GM12891 (cell line): ENCODE measurements at regions not wholly inside any gene's neighbourhood (a gene's known extent, or its start where the extent isn't known, plus 50 kb on each side); places are given as distances from the start of the nearest gene placed in this dataset.
A peak's percentile ranks its signal among the peaks of the same experiment; 100 is the strongest.

Source experiments
- DNase-seq: peaks from one replicate; pipeline ENCODE4 v3.0.0; 2011; ENCODE audit warnings: low spot score; ENCODE audit not compliant: insufficient read length
- FAIRE-seq: peaks from 2 replicates; lab custom pipeline; 2011; peaks lifted over from hg19 to GRCh38; lab: Jason Lieb, UNC
- PAX5 ChIP-seq: IDR thresholded peaks from 2 replicates; pipeline ENCODE4 v1.6.1; 2011; ENCODE audit warnings: low read length, moderate library complexity, mild to moderate bottlenecking; ENCODE audit not compliant: insufficient read depth, severe bottlenecking
- POLR2A ChIP-seq: IDR thresholded peaks from 2 replicates; pipeline ENCODE4 v1.6.1; 2011; ENCODE audit warnings: low read depth, low read length, control low read depth
- POLR2AphosphoS5 ChIP-seq: IDR thresholded peaks from 2 replicates; pipeline ENCODE4 v1.6.1; 2011; ENCODE audit warnings: low read depth, low read length, control low read depth
- POU2F2 ChIP-seq: IDR thresholded peaks from 2 replicates; pipeline ENCODE4 v1.6.1; 2011; ENCODE audit warnings: low read depth, mild to moderate bottlenecking, control low read depth, low read length, moderate library complexity
- SPI1 ChIP-seq: IDR thresholded peaks from 2 replicates; pipeline ENCODE4 v1.6.1; 2011; ENCODE audit warnings: low read depth, low read length, control low read depth
- TAF1 ChIP-seq: IDR thresholded peaks from 2 replicates; pipeline ENCODE4 v1.6.1; 2011; ENCODE audit warnings: low read depth, low read length, control low read depth

DNA sequence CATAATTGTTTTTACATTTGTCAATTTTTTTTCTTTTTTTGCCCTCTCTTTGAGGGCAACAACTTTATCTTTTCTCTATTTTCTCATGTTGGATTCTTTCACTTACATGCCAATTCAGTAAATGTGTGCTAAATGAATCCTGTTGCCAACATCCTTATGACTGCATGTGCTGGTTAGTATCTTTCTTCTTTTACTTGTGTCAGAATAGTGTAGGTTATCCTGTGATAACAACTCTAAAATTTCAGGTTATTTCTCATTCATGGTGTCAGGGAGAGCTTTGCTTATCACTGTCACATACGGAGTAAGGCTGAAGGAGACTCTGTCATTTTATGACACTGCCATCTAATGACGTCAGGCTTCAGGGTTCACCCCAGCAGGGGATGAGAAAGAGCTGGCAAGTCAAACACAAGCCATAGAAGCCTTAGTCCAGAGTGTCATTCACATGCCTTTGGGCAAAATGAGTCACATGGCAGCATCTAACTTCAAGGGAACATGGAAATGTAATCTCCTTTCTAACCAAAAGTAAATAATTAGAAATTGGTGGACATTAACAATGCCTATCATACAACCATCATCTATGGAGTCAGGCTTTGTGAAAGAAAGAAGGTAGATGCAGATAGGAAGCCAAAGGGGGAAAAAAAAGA lies 242.5 kb upstream of the ATP2B1 start:
- DNase-seq (no peak), FAIRE-seq (peak; percentile 48)
- TF ChIP-seq POLR2A (no peak), POU2F2 (no peak), SPI1 (no peak), TAF1 (no peak), PAX5 (no peak)

DNA sequence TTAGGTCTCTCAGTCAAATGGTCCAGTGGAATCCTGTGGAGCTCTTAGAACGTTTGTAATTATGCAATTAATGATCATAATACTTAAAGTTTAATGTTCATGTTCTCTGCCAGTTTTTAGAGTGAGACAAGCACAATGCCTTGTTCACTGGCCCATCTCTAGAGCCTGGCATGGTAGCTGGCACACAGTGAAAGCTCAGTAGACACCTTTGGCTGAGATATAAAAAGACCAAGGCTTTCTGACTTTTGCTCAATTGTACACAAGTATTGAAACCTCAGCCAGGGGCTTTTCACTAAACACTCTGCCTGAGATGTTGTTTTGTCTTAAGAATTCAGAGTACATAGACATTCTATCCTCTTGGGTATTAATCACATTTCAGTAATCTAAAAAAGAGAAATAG lies 241.8 kb upstream of the ATP2B1 start:
- TF ChIP-seq POLR2AphosphoS5 = no peak
- TF ChIP-seq SPI1 = no peak
- TF ChIP-seq TAF1 = no peak
- DNase-seq = no peak
- no peak for FAIRE-seq

- FAIRE-seq (peak; percentile 95), DNase-seq (no peak)
- no peak for TF ChIP-seq POU2F2
- no peak for TF ChIP-seq POLR2AphosphoS5
- TF ChIP-seq SPI1 = no peak
- TF ChIP-seq TAF1 = no peak
- no peak for TF ChIP-seq POLR2A
- TF ChIP-seq PAX5 = no peak
Measured at GRCh38 chr12:89949457-89950195, 241.0 kb upstream of the ATP2B1 start.

GRCh38 chr12:89948271-89949175 lies 239.9 kb upstream of the ATP2B1 start:
- DNase-seq (no peak), FAIRE-seq (no peak)
- TF ChIP-seq POLR2AphosphoS5 (no peak), PAX5 (no peak)

- TF ChIP-seq POU2F2 = no peak
- no peak for TF ChIP-seq SPI1
- no peak for TF ChIP-seq PAX5
- no peak for TF ChIP-seq POLR2A
- no peak for TF ChIP-seq TAF1
- no peak for TF ChIP-seq POLR2AphosphoS5
- DNase-seq (no peak), FAIRE-seq (no peak)
Measured at GRCh38 chr12:89947437-89948270, 239.0 kb upstream of the ATP2B1 start.

DNA sequence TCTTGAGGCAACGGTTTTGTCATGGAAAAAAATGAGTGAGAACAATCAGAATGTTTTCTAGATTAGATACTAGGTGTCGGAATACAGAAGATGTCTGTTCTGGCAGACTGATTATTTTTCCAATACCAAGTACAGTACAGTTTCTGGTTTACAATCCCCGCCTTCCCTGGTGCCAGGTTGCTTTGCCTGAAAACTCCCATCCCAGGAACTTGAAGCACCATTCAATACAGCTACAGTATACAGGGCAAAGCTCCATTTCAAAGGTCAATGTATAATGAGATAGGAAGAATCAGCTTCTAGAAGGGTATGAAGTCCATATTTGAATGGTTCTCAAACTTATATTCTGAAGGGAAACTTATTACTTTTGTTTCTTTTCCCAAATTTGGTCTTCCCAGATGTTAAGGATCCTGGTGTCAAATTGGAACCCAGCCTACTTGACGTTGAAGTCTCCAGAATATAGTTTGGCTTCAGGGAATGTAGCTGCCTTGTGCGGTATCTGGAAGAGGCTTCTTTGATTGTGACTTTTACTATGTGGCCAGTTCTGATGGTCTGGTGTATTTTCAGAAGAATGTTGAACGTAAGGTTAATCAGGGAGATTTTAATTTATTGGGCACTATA lies 238.0 kb upstream of the ATP2B1 start:
- DNase-seq (no peak), FAIRE-seq (no peak)
- TF ChIP-seq SPI1 = no peak
- no peak for TF ChIP-seq POLR2AphosphoS5
- TF ChIP-seq POU2F2 = no peak
- no peak for TF ChIP-seq TAF1

DNA sequence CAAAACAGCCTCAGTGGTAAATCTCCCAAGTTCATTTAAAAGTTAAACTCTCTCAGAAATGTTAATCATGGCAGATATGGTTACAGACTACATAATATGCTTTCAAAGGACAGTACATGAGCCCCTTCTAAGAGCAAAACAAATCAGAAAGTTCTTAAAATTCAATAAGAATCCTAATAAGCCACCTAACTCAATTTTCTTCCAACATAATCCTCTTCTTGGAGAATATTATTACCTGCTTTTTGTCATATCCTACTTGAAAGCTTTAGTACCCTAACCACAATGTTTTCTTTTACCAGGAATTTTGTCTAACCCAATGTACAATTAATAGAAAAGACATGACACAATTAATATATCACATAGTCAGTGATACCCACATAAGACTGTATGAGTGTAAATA lies 236.5 kb upstream of the ATP2B1 start:
- TF ChIP-seq POLR2A (no peak), PAX5 (no peak), TAF1 (no peak), SPI1 (no peak), POLR2AphosphoS5 (no peak), POU2F2 (no peak)
- DNase-seq (no peak), FAIRE-seq (no peak)

DNA sequence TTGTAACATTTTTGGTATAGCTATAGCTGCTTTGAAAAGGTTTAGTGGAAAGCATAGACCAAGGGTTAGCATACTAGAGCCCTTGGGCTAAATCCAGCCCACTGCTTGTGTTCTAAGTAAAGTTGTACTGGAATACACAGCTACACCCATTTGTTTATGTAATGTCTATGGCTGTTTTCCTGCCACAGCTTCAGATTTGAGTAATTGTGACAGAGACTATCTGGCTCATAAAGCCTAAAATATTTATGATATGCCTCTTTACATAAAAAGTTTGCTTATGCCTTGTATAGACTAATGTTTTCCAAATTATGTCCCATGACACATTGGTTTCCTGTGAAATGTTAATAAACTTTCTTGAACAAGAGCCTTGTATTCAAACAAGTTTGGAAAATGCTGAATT lies 234.8 kb upstream of the ATP2B1 start:
- no peak for DNase-seq
- no peak for TF ChIP-seq POLR2AphosphoS5
- no peak for TF ChIP-seq POLR2A
- TF ChIP-seq SPI1 = no peak
- TF ChIP-seq POU2F2 = no peak
- TF ChIP-seq TAF1 = no peak
- TF ChIP-seq PAX5 = no peak
- FAIRE-seq = no peak

DNA sequence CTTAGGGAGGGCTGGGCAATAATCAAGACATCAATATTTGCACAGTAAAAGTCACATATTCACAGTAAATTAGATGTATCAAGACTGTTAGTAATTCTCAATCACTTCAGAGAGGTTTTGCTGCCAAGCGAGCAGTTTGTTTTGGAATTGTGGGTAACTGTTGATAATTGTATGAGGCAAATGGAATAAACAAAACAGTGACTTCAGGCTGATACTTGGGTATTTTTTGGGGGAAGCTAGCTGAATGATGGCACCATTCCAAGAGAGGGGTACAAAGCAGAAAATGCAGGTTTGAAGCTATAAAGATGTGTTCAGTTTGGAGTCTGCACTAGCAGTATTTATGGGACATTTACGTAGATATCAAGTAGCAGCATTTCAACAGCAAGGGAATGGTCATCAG lies 232.8 kb upstream of the ATP2B1 start:
- FAIRE-seq = no peak
- TF ChIP-seq SPI1 = no peak
- TF ChIP-seq POLR2AphosphoS5 = no peak
- no peak for TF ChIP-seq TAF1
- no peak for TF ChIP-seq PAX5
- TF ChIP-seq POLR2A = no peak
- no peak for TF ChIP-seq POU2F2
- DNase-seq = no peak
